ENCODE measurements at regions not wholly inside any gene's neighbourhood (a gene's known extent, or its start where the extent isn't known, plus 50 kb on each side); places are given as distances from the start of the nearest gene placed in this dataset.

DNA sequence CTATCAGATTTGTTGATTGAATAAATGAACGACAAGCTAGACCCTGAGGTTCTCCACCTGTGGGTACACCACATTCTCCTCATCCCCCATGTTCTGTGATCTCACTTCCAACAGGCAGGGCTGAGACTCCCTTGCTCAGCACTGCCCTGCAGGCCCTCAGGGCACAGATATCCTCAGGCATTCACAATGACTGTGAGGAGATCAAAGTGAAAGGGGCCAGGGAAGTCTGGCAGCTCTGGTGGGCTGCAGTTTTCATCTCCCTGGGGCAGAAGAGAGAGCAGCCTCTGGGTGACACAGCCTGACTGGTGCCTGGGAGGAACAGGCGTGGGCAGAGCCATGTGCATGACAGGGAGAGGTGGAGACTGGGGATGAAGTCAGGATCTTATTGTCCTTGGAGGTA is 142.4 kb upstream of the C9orf72 start:
- intact Hi-C loops (cut with micrococcal nuclease): no loop called here
- H3K4me3 ChIP-seq: no peak overlapping the region
- H3K9me3 ChIP-seq (replicated peaks): no peaks in the 10 kb centered on the region
- H3K4me1 ChIP-seq: no peaks in the 10 kb centered on the region
- no peak overlapping the region for H3K27ac ChIP-seq (replicated peaks)
- DNase-seq: no peak
- TF ChIP-seq, protein P1, sequence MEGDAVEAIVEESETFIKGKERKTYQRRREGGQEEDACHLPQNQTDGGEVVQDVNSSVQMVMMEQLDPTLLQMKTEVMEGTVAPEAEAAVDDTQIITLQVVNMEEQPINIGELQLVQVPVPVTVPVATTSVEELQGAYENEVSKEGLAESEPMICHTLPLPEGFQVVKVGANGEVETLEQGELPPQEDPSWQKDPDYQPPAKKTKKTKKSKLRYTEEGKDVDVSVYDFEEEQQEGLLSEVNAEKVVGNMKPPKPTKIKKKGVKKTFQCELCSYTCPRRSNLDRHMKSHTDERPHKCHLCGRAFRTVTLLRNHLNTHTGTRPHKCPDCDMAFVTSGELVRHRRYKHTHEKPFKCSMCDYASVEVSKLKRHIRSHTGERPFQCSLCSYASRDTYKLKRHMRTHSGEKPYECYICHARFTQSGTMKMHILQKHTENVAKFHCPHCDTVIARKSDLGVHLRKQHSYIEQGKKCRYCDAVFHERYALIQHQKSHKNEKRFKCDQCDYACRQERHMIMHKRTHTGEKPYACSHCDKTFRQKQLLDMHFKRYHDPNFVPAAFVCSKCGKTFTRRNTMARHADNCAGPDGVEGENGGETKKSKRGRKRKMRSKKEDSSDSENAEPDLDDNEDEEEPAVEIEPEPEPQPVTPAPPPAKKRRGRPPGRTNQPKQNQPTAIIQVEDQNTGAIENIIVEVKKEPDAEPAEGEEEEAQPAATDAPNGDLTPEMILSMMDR (IDR thresholded peaks at IDR 0.05; ENCODE audit: borderline replicate concordance): no peak
- H3K27me3 ChIP-seq (ENCODE audit: low read depth): peaks cover 19% of the 10 kb centered on the region
- no peaks in the 10 kb centered on the region for H3K36me3 ChIP-seq

DNA sequence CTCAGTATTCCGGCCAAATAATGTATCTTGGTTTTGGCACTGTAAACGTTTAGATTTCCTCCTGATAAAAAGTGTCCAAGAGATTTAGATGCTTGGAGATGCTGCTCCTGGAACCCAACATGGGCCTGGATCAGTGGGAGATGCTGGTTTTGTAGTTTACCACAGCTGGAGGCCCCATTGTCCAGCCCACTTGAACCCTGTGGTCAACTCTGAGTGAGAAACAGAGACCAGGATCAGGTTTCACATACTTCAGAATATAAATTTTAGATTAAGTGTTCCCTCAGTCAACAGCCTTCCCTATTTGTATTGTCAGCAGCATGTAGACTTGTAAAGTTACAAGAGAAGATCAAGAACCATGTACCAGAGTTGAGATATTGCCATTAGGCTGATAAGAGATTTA is 144.7 kb upstream of the C9orf72 start:
- no peak overlapping the region for H3K27ac ChIP-seq (replicated peaks)
- no peaks in the 10 kb centered on the region for H3K9me3 ChIP-seq (replicated peaks)
- intact Hi-C loops (cut with micrococcal nuclease): no loop called here
- H3K4me3 ChIP-seq: no peak overlapping the region
- DNase-seq: no peak
- H3K4me1 ChIP-seq: no peaks in the 10 kb centered on the region
- H3K36me3 ChIP-seq: no peaks in the 10 kb centered on the region
- H3K27me3 ChIP-seq (ENCODE audit: low read depth): peaks cover 19% of the 10 kb centered on the region
- TF ChIP-seq, protein P1 (IDR thresholded peaks at IDR 0.05; ENCODE audit: borderline replicate concordance): no peak

DNA sequence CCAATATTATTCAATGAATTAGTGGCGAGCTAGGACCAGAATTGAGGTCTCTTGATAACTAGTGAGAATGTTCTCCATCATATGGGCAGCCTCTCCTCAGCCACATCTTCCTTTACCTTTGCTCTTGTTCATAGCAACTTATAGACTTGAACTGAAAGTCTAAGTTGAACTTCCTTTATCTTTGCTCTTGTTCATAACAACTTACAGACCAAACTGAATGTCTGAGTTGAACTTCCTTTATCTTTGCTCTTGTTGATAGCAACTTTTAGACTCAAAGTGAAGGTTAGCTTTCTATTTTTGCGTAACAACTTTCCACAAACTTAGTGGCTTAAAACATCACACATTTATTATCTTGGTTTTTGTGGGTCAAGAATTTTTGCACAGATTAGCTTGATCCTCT is 146.4 kb upstream of the C9orf72 start:
- TF ChIP-seq, protein P1 (IDR thresholded peaks at IDR 0.05; ENCODE audit: borderline replicate concordance): no peak
- H3K9me3 ChIP-seq (replicated peaks): no peaks in the 10 kb centered on the region
- no peak overlapping the region for H3K4me3 ChIP-seq
- H3K27ac ChIP-seq (replicated peaks): no peak overlapping the region
- no peaks in the 10 kb centered on the region for H3K4me1 ChIP-seq
- H3K36me3 ChIP-seq: no peaks in the 10 kb centered on the region
- no peak for DNase-seq
- intact Hi-C loops (cut with micrococcal nuclease): no loop called here
- peaks cover 19% of the 10 kb centered on the region for H3K27me3 ChIP-seq (ENCODE audit: low read depth)

DNA sequence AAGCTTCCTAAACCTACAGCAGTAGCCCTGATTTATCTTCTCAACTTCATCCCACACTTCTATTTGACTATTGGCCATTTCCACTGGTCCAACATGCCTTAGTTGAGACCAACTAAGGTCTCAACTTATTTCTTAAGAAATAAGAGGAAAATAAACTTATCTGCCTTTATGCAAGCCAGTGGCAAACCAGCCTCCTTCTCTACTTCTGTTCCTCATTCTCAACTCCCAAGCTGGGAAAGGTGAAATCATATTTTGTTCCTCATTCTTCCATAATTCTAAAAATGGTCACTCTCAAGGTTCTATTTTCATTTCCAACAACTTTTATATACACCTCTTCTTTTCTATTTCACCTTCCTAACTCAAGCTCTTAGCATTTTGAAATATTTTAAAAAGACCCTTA is 149.6 kb upstream of the C9orf72 start:
- TF ChIP-seq, protein P1 (IDR thresholded peaks at IDR 0.05; ENCODE audit: borderline replicate concordance): no peak
- Histone ChIP-seq H3K36me3 (no peaks in the 10 kb centered on the region), H3K27me3 (ENCODE audit: low read depth) (no peaks in the 10 kb centered on the region), H3K27ac (replicated peaks) (no peak overlapping the region), H3K4me1 (no peaks in the 10 kb centered on the region), H3K9me3 (replicated peaks) (no peaks in the 10 kb centered on the region), H3K4me3 (no peak overlapping the region)
- DNase-seq: no peak
- intact Hi-C loops (cut with micrococcal nuclease): no loop called here

DNA sequence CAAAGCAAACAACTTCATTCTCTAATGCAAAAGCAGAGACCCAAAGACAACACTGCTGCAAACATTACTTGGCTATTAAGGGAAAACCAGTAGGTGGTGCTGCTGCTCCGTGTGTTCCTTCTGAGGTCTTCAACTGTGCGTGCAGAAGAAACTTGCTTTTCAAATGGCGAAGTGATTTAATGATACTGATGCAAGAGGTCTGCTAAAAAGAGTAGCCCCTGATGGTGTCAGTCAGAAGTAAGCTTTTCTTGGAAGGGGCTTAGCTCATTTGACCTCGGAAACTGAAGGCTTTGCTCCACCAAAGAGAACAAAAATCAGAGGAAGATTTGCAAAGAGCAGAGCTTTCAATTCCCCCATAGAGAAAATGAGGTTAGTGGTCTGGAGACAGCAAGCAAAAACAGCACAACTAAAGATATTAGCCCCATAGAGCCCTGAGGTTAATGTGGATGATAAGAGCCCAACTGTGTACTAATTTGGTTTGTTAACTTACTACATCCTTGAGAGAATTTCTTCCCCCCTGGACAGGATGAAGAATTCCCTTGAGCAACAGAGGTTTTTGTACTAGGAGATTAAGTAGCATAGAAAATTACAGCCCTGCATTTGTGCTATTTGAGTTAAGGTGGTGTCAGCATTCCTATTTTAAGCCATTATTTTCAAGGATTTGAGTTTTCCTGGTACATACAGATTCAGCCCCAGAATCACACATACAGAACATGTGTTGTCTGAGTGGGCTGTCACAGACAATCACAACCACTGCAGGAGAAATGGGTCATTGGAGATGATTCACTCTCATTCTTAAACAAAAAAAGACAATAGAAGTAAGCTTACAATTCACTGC is 153.2 kb upstream of the C9orf72 start:
- H3K27me3 ChIP-seq (ENCODE audit: low read depth): no peaks in the 10 kb centered on the region
- TF ChIP-seq, protein P1 (IDR thresholded peaks at IDR 0.05; ENCODE audit: borderline replicate concordance): peak; percentile 82
- H3K27ac ChIP-seq (replicated peaks): no peak overlapping the region
- peak; percentile 20 for DNase-seq
- no peaks in the 10 kb centered on the region for H3K36me3 ChIP-seq
- H3K4me3 ChIP-seq: no peak overlapping the region
- no peaks in the 10 kb centered on the region for H3K9me3 ChIP-seq (replicated peaks)
- intact Hi-C loops (cut with micrococcal nuclease): no loop called here
- no peaks in the 10 kb centered on the region for H3K4me1 ChIP-seq

Data from left ventricle myocardium inferior (tissue), 1 donor.